ENCODE measurements at regions not wholly inside any gene's neighbourhood (a gene's known extent, or its start where the extent isn't known, plus 50 kb on each side); places are given as distances from the start of the nearest gene placed in this dataset.

DNA sequence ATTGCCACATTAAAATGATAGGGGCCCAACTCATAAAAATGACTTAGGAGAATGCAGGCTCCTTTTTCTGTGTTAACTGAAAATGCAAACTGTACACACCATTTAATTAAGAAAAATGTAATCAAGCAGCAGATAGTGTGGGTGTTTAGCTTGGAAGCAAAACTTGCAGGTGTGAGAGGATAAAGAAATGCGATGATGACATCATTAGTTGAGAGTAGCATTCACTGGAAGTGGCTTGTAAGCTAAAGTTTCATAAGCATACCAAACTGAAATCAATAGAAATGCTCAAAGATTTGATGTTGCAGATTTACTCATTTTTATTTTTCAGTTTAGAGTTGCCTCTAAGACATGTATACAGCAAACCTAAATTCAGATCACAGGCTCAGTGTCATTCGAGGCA is 86.6 kb downstream of the PRR20E start:
- TF ChIP-seq, protein P1, sequence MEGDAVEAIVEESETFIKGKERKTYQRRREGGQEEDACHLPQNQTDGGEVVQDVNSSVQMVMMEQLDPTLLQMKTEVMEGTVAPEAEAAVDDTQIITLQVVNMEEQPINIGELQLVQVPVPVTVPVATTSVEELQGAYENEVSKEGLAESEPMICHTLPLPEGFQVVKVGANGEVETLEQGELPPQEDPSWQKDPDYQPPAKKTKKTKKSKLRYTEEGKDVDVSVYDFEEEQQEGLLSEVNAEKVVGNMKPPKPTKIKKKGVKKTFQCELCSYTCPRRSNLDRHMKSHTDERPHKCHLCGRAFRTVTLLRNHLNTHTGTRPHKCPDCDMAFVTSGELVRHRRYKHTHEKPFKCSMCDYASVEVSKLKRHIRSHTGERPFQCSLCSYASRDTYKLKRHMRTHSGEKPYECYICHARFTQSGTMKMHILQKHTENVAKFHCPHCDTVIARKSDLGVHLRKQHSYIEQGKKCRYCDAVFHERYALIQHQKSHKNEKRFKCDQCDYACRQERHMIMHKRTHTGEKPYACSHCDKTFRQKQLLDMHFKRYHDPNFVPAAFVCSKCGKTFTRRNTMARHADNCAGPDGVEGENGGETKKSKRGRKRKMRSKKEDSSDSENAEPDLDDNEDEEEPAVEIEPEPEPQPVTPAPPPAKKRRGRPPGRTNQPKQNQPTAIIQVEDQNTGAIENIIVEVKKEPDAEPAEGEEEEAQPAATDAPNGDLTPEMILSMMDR (IDR thresholded peaks at IDR 0.05; ENCODE audit: insufficient read depth, low read length, poor library complexity, severe bottlenecking), result no peak
- no peak for TF ChIP-seq EZH2phosphoT487 (conservative IDR thresholded peaks at IDR 0.05; ENCODE audit: low read length)
